ENCODE measurements at regions not wholly inside any gene's neighbourhood (a gene's known extent, or its start where the extent isn't known, plus 50 kb on each side); places are given as distances from the start of the nearest gene placed in this dataset.

DNA sequence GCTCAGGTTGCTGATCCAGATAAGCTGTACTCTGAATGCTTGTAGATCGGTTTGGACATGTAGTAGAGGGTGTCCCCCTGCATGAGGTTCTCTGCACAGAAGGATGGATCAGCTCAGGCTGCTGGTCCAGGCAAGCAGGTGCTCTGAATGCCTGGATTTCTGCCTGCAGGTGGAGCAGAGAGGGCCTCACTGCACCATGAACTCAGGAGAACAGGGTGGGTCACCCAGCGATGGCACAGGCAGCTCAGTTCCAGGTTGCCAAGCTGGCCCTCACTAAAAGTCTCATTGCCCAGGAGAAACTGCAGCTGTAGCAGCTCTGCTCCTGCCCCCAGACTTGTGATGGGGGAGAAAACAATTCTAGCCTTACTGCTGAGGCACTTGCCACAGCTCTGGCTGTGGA is 491.8 kb downstream of the XIRP2 start:
- TF ChIP-seq EP300 (conservative IDR thresholded peaks at IDR 0.05; ENCODE audit: poor library complexity, severe bottlenecking), result no peak
- TF ChIP-seq, protein P1, sequence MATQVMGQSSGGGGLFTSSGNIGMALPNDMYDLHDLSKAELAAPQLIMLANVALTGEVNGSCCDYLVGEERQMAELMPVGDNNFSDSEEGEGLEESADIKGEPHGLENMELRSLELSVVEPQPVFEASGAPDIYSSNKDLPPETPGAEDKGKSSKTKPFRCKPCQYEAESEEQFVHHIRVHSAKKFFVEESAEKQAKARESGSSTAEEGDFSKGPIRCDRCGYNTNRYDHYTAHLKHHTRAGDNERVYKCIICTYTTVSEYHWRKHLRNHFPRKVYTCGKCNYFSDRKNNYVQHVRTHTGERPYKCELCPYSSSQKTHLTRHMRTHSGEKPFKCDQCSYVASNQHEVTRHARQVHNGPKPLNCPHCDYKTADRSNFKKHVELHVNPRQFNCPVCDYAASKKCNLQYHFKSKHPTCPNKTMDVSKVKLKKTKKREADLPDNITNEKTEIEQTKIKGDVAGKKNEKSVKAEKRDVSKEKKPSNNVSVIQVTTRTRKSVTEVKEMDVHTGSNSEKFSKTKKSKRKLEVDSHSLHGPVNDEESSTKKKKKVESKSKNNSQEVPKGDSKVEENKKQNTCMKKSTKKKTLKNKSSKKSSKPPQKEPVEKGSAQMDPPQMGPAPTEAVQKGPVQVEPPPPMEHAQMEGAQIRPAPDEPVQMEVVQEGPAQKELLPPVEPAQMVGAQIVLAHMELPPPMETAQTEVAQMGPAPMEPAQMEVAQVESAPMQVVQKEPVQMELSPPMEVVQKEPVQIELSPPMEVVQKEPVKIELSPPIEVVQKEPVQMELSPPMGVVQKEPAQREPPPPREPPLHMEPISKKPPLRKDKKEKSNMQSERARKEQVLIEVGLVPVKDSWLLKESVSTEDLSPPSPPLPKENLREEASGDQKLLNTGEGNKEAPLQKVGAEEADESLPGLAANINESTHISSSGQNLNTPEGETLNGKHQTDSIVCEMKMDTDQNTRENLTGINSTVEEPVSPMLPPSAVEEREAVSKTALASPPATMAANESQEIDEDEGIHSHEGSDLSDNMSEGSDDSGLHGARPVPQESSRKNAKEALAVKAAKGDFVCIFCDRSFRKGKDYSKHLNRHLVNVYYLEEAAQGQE (IDR thresholded peaks at IDR 0.05; ENCODE audit: borderline replicate concordance), result no peak
- no peak for TF ChIP-seq SMC3 (conservative IDR thresholded peaks at IDR 0.05; ENCODE audit: poor library complexity)
- TF ChIP-seq POLR2AphosphoS5 (IDR thresholded peaks at IDR 0.05), result no peak
- TF ChIP-seq MXI1 (conservative IDR thresholded peaks at IDR 0.05; ENCODE audit: poor library complexity, severe bottlenecking), result no peak
- no peak for TF ChIP-seq EZH2 (IDR thresholded peaks at IDR 0.05; ENCODE audit: borderline replicate concordance, insufficient read depth, low read length, poor library complexity, severe bottlenecking)
- TF ChIP-seq, protein P2, sequence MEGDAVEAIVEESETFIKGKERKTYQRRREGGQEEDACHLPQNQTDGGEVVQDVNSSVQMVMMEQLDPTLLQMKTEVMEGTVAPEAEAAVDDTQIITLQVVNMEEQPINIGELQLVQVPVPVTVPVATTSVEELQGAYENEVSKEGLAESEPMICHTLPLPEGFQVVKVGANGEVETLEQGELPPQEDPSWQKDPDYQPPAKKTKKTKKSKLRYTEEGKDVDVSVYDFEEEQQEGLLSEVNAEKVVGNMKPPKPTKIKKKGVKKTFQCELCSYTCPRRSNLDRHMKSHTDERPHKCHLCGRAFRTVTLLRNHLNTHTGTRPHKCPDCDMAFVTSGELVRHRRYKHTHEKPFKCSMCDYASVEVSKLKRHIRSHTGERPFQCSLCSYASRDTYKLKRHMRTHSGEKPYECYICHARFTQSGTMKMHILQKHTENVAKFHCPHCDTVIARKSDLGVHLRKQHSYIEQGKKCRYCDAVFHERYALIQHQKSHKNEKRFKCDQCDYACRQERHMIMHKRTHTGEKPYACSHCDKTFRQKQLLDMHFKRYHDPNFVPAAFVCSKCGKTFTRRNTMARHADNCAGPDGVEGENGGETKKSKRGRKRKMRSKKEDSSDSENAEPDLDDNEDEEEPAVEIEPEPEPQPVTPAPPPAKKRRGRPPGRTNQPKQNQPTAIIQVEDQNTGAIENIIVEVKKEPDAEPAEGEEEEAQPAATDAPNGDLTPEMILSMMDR (IDR thresholded peaks at IDR 0.05; ENCODE audit: poor library complexity, severe bottlenecking), result no peak
- TF ChIP-seq RAD21 (conservative IDR thresholded peaks at IDR 0.05), result no peak
- no peak for TF ChIP-seq TAF1 (IDR thresholded peaks at IDR 0.05; ENCODE audit: low read depth)
- Histone ChIP-seq H3K9ac (ENCODE audit: low read length) (no peak overlapping the region), H3K79me2 (replicated peaks; ENCODE audit: insufficient read depth, low read length) (peaks cover 5% of the 10 kb centered on the region), H4K20me1 (ENCODE audit: insufficient read depth) (no peaks in the 10 kb centered on the region), H3K27ac (ENCODE audit: low read length) (no peak overlapping the region), H3K27me3 (ENCODE audit: insufficient read depth, low read depth, low read length) (no peaks in the 10 kb centered on the region), H3K36me3 (ENCODE audit: insufficient read depth, low read length) (no peaks in the 10 kb centered on the region), H3K4me2 (ENCODE audit: low read length) (no peak overlapping the region), H3K9me3 (ENCODE audit: low read length) (no peaks in the 10 kb centered on the region), H3K9me2 (ENCODE audit: insufficient read depth, low read length) (no peaks in the 10 kb centered on the region), H2AFZ (ENCODE audit: low read depth, low read length) (no peak overlapping the region), H3K4me3 (ENCODE audit: low read length) (no peak overlapping the region), H3F3A (ENCODE audit: insufficient read depth, low read length, poor library complexity, severe bottlenecking) (no peaks in the 10 kb centered on the region)

DNA sequence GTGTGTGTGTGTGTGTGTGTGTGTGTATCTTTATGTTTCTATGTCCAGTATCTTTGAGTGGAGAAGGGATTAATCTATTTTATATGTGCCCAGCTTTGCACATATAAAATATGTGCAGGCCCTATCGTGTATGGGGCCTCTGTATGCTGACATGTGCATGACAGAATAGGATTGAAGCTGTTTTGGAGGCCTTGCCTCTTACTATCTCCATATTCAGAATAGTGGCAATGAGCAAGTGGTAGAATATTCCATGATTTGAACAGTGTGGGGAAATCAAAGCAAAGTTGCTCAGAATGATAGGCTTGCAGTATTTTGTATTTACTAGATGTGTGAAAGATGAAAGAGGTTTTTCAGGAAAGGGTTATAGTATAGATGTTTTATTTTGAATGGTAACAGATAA is 480.8 kb downstream of the XIRP2 start:
- Histone ChIP-seq H3K27ac (ENCODE audit: low read length) (no peak overlapping the region), H3F3A (ENCODE audit: insufficient read depth, low read length, poor library complexity, severe bottlenecking) (no peaks in the 10 kb centered on the region), H3K9me2 (ENCODE audit: insufficient read depth, low read length) (no peaks in the 10 kb centered on the region), H3K27me3 (ENCODE audit: insufficient read depth, low read depth, low read length) (no peaks in the 10 kb centered on the region), H3K4me2 (ENCODE audit: low read length) (no peak overlapping the region), H3K79me2 (replicated peaks; ENCODE audit: insufficient read depth, low read length) (no peaks in the 10 kb centered on the region), H4K20me1 (ENCODE audit: insufficient read depth) (no peaks in the 10 kb centered on the region), H3K9me3 (ENCODE audit: low read length) (no peaks in the 10 kb centered on the region), H3K9ac (ENCODE audit: low read length) (no peak overlapping the region), H3K4me3 (ENCODE audit: low read length) (no peak overlapping the region), H2AFZ (ENCODE audit: low read depth, low read length) (no peak overlapping the region), H3K36me3 (ENCODE audit: insufficient read depth, low read length) (no peaks in the 10 kb centered on the region)
- no peak for TF ChIP-seq MXI1 (conservative IDR thresholded peaks at IDR 0.05; ENCODE audit: poor library complexity, severe bottlenecking)
- TF ChIP-seq, protein P2 (IDR thresholded peaks at IDR 0.05; ENCODE audit: poor library complexity, severe bottlenecking), result no peak
- no peak for TF ChIP-seq SMC3 (conservative IDR thresholded peaks at IDR 0.05; ENCODE audit: poor library complexity)
- no peak for TF ChIP-seq TAF1 (IDR thresholded peaks at IDR 0.05; ENCODE audit: low read depth)
- no peak for TF ChIP-seq EZH2 (IDR thresholded peaks at IDR 0.05; ENCODE audit: borderline replicate concordance, insufficient read depth, low read length, poor library complexity, severe bottlenecking)
- no peak for TF ChIP-seq POLR2AphosphoS5 (IDR thresholded peaks at IDR 0.05)
- TF ChIP-seq EP300 (conservative IDR thresholded peaks at IDR 0.05; ENCODE audit: poor library complexity, severe bottlenecking), result no peak
- TF ChIP-seq, protein P1 (IDR thresholded peaks at IDR 0.05; ENCODE audit: borderline replicate concordance), result no peak
- no peak for TF ChIP-seq RAD21 (conservative IDR thresholded peaks at IDR 0.05)

Data from neural cell (in vitro differentiated cells).